Endothelial cell of umbilical vein (primary cell): ENCODE measurements at regions not wholly inside any gene's neighbourhood (a gene's known extent, or its start where the extent isn't known, plus 50 kb on each side); places are given as distances from the start of the nearest gene placed in this dataset.

Experiments
- BruUV-seq: library from RNA; stranded (reverse); fragments of 400-500 nt; replicated peaks from 2 replicates; lab custom pipeline; 2021; lab: Mats Ljungman, UMichigan
- CTCF ChIA-PET: fragments of 300-600, 350-600 bp; sonication (Branson Sonifier 250); formaldehyde crosslinking; loops from one replicate; lab custom pipeline; 2021; ENCODE audit warnings: antibody characterized with exemption, inconsistent platforms; lab: Charles Lee
- POLR2A ChIA-PET: fragments of 300-600, 350-600 bp; sonication (Branson Sonifier 250); formaldehyde crosslinking; loops from one replicate; lab custom pipeline; 2021; ENCODE audit warnings: antibody characterized with exemption, inconsistent platforms; lab: Charles Lee
- DNase-seq: peaks from one replicate; pipeline ENCODE4 v3.0.0-alpha.2; 2011; ENCODE audit warnings: low read depth, low spot score
- FAIRE-seq: peaks from 2 replicates; lab custom pipeline; 2011; peaks lifted over from hg19 to GRCh38; lab: Jason Lieb, UNC
- H2AFZ ChIP-seq: 2 replicates; pipeline ENCODE4 v1.6.0; 2012; ENCODE audit warnings: low read depth, low read length, control low read depth, inconsistent platforms
- H3K27ac ChIP-seq: 2 replicates; pipeline ENCODE4 v1.5.1; 2011; ENCODE audit warnings: low read depth, mild to moderate bottlenecking, control low read depth, low read length, moderate library complexity; ENCODE audit not compliant: insufficient read depth
- H3K27me3 ChIP-seq, 2 experiments: 2 replicates each; pipeline versions ENCODE4 v1.6.0 to v1.6.1; 2011; ENCODE audit warnings: low read length in 2 of 2, mixed read lengths in 1 of 2; ENCODE audit not compliant: control insufficient read depth in 2 of 2, insufficient read depth in 2 of 2
- H3K36me3 ChIP-seq, 2 experiments: 2 replicates in 1 of 2; 3 replicates in 1 of 2; pipeline ENCODE4 v1.5.1; 2011; ENCODE audit warnings: low read length in 2 of 2, mild to moderate bottlenecking in 1 of 2, moderate library complexity in 1 of 2; ENCODE audit not compliant: control insufficient read depth in 2 of 2, insufficient read depth in 2 of 2; ENCODE audit errors: extremely low read depth in 1 of 2
- H3K4me1 ChIP-seq: 3 replicates; pipeline ENCODE4 v1.5.1; 2011; ENCODE audit warnings: mild to moderate bottlenecking, low read length; ENCODE audit not compliant: control insufficient read depth, insufficient read depth; ENCODE audit errors: extremely low read depth
- H3K4me2 ChIP-seq: 2 replicates; pipeline ENCODE4 v1.6.1; 2011; ENCODE audit warnings: low read length, control low read depth, mixed read lengths; ENCODE audit not compliant: insufficient read depth
- H3K4me3 ChIP-seq, 3 experiments: fragments of 200-600 bp in 1 of 3; sonication (generic), shearing (Covaris generic) in 1 of 3; replicated peaks in 1 of 3; 2 replicates each; pipeline ENCODE4 v1.5.1; 2011 to 2016; ENCODE audit warnings: control low read depth in 3 of 3, low read length in 3 of 3, mild to moderate bottlenecking in 2 of 3, inconsistent platforms in 1 of 3, low read depth in 1 of 3, moderate library complexity in 1 of 3; ENCODE audit not compliant: insufficient read depth in 1 of 3
- H3K79me2 ChIP-seq: 2 replicates; pipeline ENCODE4 v1.6.0; 2012; ENCODE audit warnings: low read length, inconsistent platforms; ENCODE audit not compliant: control insufficient read depth, insufficient read depth
- H3K9ac ChIP-seq: replicated peaks from 2 replicates; pipeline ENCODE3; 2011; ENCODE audit warnings: low read length, control low read depth; ENCODE audit not compliant: insufficient read depth; ENCODE audit errors: extremely low read depth
- H3K9me1 ChIP-seq: replicated peaks from 3 replicates; pipeline ENCODE4 v1.6.0; 2011; ENCODE audit warnings: mild to moderate bottlenecking, low read length; ENCODE audit not compliant: control insufficient read depth, insufficient read depth; ENCODE audit errors: extremely low read depth
- H3K9me3 ChIP-seq: replicated peaks from 2 replicates; pipeline ENCODE4 v1.5.1; 2012; ENCODE audit warnings: low read length, inconsistent platforms; ENCODE audit not compliant: control insufficient read depth, insufficient read depth
- H4K20me1 ChIP-seq: replicated peaks from 2 replicates; pipeline ENCODE3; 2011; ENCODE audit warnings: mild to moderate bottlenecking, low read length; ENCODE audit not compliant: control insufficient read depth, insufficient read depth; ENCODE audit errors: extremely low read depth
- EZH2 ChIP-seq: IDR thresholded peaks from 2 replicates; pipeline ENCODE4 v1.6.1; 2012; ENCODE audit warnings: borderline replicate concordance, low read depth, mild to moderate bottlenecking, moderate library complexity, low read length, inconsistent platforms; ENCODE audit not compliant: severe bottlenecking
- FOS ChIP-seq: IDR thresholded peaks from 2 replicates; pipeline ENCODE4 v1.6.1; 2011; ENCODE audit warnings: mild to moderate bottlenecking, low read length, moderate library complexity, borderline replicate concordance; ENCODE audit not compliant: insufficient read depth
- GATA2 ChIP-seq: IDR thresholded peaks from 2 replicates; pipeline ENCODE4 v1.7.0; 2011; ENCODE audit warnings: low read depth, mild to moderate bottlenecking, moderate library complexity, mixed read lengths, low read length; ENCODE audit not compliant: insufficient read length, insufficient read depth
- JUN ChIP-seq: IDR thresholded peaks from 2 replicates; pipeline ENCODE4 v1.6.1; 2011; ENCODE audit warnings: borderline replicate concordance, low read depth; ENCODE audit not compliant: insufficient read length, insufficient read depth
- MAX ChIP-seq: IDR thresholded peaks from 2 replicates; pipeline ENCODE4 v1.6.1; 2011; ENCODE audit not compliant: insufficient read depth, insufficient read length
- MYC ChIP-seq: IDR thresholded peaks from one replicate; pipeline ENCODE4 v1.6.1; 2011; ENCODE audit warnings: mild to moderate bottlenecking, low read depth, low read length
- POLR2A ChIP-seq: IDR thresholded peaks from 2 replicates; pipeline ENCODE4 v1.6.1; 2012; ENCODE audit warnings: low read depth, mild to moderate bottlenecking, control low read depth, low read length
- POLR2AphosphoS5 ChIP-seq: IDR thresholded peaks from 2 replicates; pipeline ENCODE4 v1.6.1; 2012; ENCODE audit warnings: low read depth, mild to moderate bottlenecking, control low read depth, low read length, moderate library complexity; ENCODE audit not compliant: insufficient read depth
- dilution Hi-C: fragments of 300-500 bp; cut with MboI; formaldehyde crosslinking; loops from one replicate; pipeline ENCODE4 v1.15.0; 2019; ENCODE audit warnings: low sequenced_read_pairs; ENCODE audit not compliant: extremely low pct_ligation_motif_present
- intact Hi-C: fragments of 100-400 bp; cut with micrococcal nuclease; formaldehyde crosslinking; loops from one replicate; pipeline ENCODE4 v1.10.0; 2022
- TF ChIP-seq, protein P1 (sequence below), 2 donors: IDR thresholded peaks; 1 replicate in 1 of 2; 2 replicates in 1 of 2; pipeline ENCODE4 v1.5.1; 2011; ENCODE audit warnings: low read length in 2 of 2, mild to moderate bottlenecking in 2 of 2, moderate library complexity in 2 of 2, control low read depth in 1 of 2, inconsistent platforms in 1 of 2, low read depth in 1 of 2; ENCODE audit not compliant: insufficient read depth in 1 of 2; ENCODE audit errors: extremely low read depth in 1 of 2

- CTCF ChIA-PET: no interaction called here
- POLR2A ChIA-PET: no interaction called here
- Histone ChIP-seq H3K4me3 (no peak overlapping the region), H3K4me1 (no peaks in the 10 kb centered on the region), H3K36me3 (no peaks in the 10 kb centered on the region), H3K27me3 (no peaks in the 10 kb centered on the region), H3K4me2 (no peak overlapping the region), H4K20me1 (no peaks in the 10 kb centered on the region), H3K27ac (no peak overlapping the region), H3K9ac (no peak overlapping the region), H3K9me1 (no peaks in the 10 kb centered on the region), H3K9me3 (no peaks in the 10 kb centered on the region), H3K79me2 (no peaks in the 10 kb centered on the region), H2AFZ (no peak overlapping the region)
- intact Hi-C loops (no loop called here), dilution Hi-C loops (no loop called here)
- DNase-seq (no peak), FAIRE-seq (no peak)
- no TSS peak for BruUV-seq
- TF ChIP-seq MYC: no peak
- no peak for TF ChIP-seq JUN
- no peak for TF ChIP-seq MAX
- TF ChIP-seq, protein P1, sequence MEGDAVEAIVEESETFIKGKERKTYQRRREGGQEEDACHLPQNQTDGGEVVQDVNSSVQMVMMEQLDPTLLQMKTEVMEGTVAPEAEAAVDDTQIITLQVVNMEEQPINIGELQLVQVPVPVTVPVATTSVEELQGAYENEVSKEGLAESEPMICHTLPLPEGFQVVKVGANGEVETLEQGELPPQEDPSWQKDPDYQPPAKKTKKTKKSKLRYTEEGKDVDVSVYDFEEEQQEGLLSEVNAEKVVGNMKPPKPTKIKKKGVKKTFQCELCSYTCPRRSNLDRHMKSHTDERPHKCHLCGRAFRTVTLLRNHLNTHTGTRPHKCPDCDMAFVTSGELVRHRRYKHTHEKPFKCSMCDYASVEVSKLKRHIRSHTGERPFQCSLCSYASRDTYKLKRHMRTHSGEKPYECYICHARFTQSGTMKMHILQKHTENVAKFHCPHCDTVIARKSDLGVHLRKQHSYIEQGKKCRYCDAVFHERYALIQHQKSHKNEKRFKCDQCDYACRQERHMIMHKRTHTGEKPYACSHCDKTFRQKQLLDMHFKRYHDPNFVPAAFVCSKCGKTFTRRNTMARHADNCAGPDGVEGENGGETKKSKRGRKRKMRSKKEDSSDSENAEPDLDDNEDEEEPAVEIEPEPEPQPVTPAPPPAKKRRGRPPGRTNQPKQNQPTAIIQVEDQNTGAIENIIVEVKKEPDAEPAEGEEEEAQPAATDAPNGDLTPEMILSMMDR (IDR thresholded peaks at IDR 0.05; ENCODE audit: extremely low read depth in 1 of 2, insufficient read depth in 1 of 2, low read depth in 1 of 2, low read length in 2 of 2): no peak
- no peak for TF ChIP-seq POLR2A
- TF ChIP-seq EZH2: no peak
- no peak for TF ChIP-seq POLR2AphosphoS5
- no peak for TF ChIP-seq FOS
- TF ChIP-seq GATA2: no peak
These were observed 999.6 kb downstream of the SUCLG1 start for GRCh38 chr2:83459456-83459855.
